ENCODE measurements at regions not wholly inside any gene's neighbourhood (a gene's known extent, or its start where the extent isn't known, plus 50 kb on each side); places are given as distances from the start of the nearest gene placed in this dataset.
"Not testable (repeated sequence)": the region's sequence is repeated elsewhere in the genome, so short reads cannot be mapped to it uniquely, and the experiment has no call there.

DNA sequence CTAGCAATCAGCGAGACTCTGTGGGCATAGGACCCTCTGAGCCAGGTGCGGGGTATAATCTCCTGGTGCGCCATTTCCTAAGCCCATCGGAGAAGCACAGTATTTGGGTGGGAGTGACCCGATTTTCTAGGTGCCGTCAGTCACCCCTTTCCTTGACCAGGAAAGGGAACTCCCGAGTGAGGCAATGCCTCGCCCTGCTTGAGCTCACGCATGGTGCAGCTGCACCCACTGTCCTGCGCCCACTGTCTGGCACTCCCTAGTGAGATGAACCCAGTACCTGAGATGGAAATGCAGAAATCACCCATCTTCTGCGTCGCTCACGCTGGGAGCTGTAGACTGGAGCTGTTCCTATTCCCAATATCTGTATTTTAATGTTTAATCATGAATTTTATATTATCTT is 408.6 kb downstream of the TDRD3 start:
- TF ChIP-seq, protein P1, sequence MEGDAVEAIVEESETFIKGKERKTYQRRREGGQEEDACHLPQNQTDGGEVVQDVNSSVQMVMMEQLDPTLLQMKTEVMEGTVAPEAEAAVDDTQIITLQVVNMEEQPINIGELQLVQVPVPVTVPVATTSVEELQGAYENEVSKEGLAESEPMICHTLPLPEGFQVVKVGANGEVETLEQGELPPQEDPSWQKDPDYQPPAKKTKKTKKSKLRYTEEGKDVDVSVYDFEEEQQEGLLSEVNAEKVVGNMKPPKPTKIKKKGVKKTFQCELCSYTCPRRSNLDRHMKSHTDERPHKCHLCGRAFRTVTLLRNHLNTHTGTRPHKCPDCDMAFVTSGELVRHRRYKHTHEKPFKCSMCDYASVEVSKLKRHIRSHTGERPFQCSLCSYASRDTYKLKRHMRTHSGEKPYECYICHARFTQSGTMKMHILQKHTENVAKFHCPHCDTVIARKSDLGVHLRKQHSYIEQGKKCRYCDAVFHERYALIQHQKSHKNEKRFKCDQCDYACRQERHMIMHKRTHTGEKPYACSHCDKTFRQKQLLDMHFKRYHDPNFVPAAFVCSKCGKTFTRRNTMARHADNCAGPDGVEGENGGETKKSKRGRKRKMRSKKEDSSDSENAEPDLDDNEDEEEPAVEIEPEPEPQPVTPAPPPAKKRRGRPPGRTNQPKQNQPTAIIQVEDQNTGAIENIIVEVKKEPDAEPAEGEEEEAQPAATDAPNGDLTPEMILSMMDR (IDR thresholded peaks at IDR 0.05) = not testable (repeated sequence)
- not testable (repeated sequence) for TF ChIP-seq POLR2A (IDR thresholded peaks at IDR 0.05)
